RWPE2 (cell line): ENCODE measurements at regions not wholly inside any gene's neighbourhood (a gene's known extent, or its start where the extent isn't known, plus 50 kb on each side); places are given as distances from the start of the nearest gene placed in this dataset.

Experiments
- ATAC-seq: fragments of 200-7000 bp; cut with Tn5 transposase; 3 replicates; pipeline ENCODE4 v1.9.1; 2021; ENCODE audit warnings: low read depth
- DNase-seq: peaks from one replicate; pipeline ENCODE4 v3.0.0-alpha.2; 2020; ENCODE audit warnings: low spot score
- H3K27ac ChIP-seq: fragments of 450-650 bp; 2 replicates; pipeline ENCODE4 v1.5.1; 2017; ENCODE audit warnings: mild to moderate bottlenecking; ENCODE audit not compliant: poor library complexity, severe bottlenecking
- H3K27me3 ChIP-seq: fragments of 250-450 bp; sonication (Bioruptor Pico); 2 replicates; pipeline ENCODE4 v1.5.1; 2021; ENCODE audit warnings: mild to moderate bottlenecking, moderate library complexity; ENCODE audit not compliant: insufficient read depth, poor library complexity, severe bottlenecking
- H3K36me3 ChIP-seq: fragments of 250-450 bp; sonication (Bioruptor Pico); 2 replicates; pipeline ENCODE4 v1.5.1; 2020; ENCODE audit warnings: low read depth, mild to moderate bottlenecking, moderate library complexity
- H3K4me1 ChIP-seq: fragments of 250-450 bp; sonication (Bioruptor Pico); 2 replicates; pipeline ENCODE4 v1.5.1; 2021; ENCODE audit warnings: mild to moderate bottlenecking, moderate library complexity; ENCODE audit not compliant: insufficient read depth, poor library complexity, severe bottlenecking
- H3K4me3 ChIP-seq: fragments of 250-450 bp; sonication (Bioruptor Pico); 2 replicates; pipeline ENCODE4 v1.5.1; 2021; ENCODE audit warnings: mild to moderate bottlenecking, moderate library complexity; ENCODE audit not compliant: severe bottlenecking
- H3K9me3 ChIP-seq: fragments of 250-450 bp; sonication (Bioruptor Pico); 2 replicates; pipeline ENCODE4 v1.5.1; 2021; ENCODE audit warnings: mild to moderate bottlenecking, moderate library complexity; ENCODE audit not compliant: severe bottlenecking
- CTCF ChIP-seq: fragments of 450-650 bp; IDR thresholded peaks from one replicate; pipeline ENCODE4 v1.5.1; 2017; ENCODE audit warnings: mild to moderate bottlenecking, moderate library complexity; ENCODE audit not compliant: poor library complexity, severe bottlenecking

DNA sequence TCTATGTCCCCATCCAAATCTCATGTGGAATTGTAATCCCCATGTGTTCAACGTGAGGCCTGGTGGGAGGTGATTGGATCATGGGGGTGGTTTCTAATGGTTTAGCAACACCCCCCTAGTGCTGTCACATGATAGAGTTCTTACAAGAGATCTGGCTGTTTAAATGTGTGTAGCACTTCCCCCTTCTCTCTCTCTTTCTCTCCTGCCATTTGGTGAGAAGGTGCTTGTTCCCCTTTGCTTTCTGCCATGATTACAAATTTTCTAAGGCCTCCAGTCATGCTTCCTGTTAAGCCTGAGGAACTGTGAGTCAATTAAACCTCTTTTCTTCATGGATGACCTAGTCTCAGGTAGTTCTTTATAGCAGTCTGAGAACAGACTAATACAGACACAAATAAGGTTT lies 165.4 kb downstream of the OGFRL1 start:
- Histone ChIP-seq H3K9me3 (peaks cover 2% of the 10 kb centered on the region), H3K27ac (no peak overlapping the region), H3K27me3 (no peaks in the 10 kb centered on the region), H3K36me3 (no peaks in the 10 kb centered on the region), H3K4me3 (no peak overlapping the region), H3K4me1 (no peaks in the 10 kb centered on the region)
- DNase-seq (no peak), ATAC-seq (no peak)
- TF ChIP-seq CTCF: no peak

DNA sequence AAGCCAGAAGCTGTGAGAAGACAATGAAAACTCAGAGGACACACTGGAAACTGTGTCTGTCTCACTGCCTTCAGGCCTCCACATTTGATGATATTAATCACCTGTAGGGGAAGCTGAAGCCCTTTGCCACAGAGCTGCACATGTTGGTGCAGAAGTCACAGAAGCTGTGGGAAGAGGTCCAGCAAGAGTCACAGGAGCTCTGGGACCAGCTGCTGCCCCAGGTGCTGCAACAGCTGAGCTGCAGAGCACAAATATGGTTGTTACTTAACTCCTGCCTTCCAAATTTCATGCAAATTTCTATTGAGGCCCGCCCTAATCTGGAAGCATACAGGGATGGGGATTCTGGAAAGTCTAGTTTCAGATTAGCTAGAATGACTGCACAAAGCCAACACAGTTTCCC lies 169.3 kb downstream of the OGFRL1 start:
- ATAC-seq: no peak

DNA sequence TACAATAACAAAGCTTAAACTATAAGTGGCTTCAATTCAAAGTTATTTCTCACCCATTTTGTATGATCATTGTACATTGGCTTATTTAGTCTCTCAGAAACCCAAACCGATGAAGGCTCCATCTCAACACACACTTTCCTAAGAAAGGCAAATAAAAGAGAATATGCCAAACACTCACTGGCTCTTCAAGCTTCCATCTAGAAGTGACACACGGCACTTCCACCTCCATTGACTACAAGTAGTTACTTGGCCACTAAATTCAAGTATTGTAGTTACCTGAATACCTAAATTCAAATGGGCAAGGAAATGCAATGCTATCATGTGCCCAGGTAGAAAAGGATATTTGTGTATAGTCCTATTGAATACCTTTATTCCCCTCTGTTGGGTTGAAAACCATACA lies 170.6 kb downstream of the OGFRL1 start:
- Histone ChIP-seq H3K36me3 (no peaks in the 10 kb centered on the region), H3K4me1 (no peaks in the 10 kb centered on the region), H3K9me3 (peaks cover 2% of the 10 kb centered on the region), H3K27me3 (no peaks in the 10 kb centered on the region), H3K27ac (no peak overlapping the region), H3K4me3 (no peak overlapping the region)
- DNase-seq (no peak), ATAC-seq (no peak)
- no peak for TF ChIP-seq CTCF

More for the DNA sequence above, 169.3 kb downstream of the OGFRL1 start:
- H3K27me3 ChIP-seq: no peaks in the 10 kb centered on the region
- no peak for DNase-seq
- no peak overlapping the region for H3K4me3 ChIP-seq
- H3K27ac ChIP-seq: no peak overlapping the region
- TF ChIP-seq CTCF: no peak
- H3K4me1 ChIP-seq: no peaks in the 10 kb centered on the region
- no peaks in the 10 kb centered on the region for H3K36me3 ChIP-seq
- H3K9me3 ChIP-seq: peaks cover 2% of the 10 kb centered on the region

- Histone ChIP-seq H3K4me3 (no peak overlapping the region), H3K4me1 (no peaks in the 10 kb centered on the region), H3K9me3 (peaks cover 6% of the 10 kb centered on the region), H3K27ac (no peak overlapping the region), H3K27me3 (no peaks in the 10 kb centered on the region), H3K36me3 (no peaks in the 10 kb centered on the region)
- DNase-seq (no peak), ATAC-seq (peak; percentile 17; the same call in 1 of the 3 replicates)
- no peak for TF ChIP-seq CTCF
These were observed 172.3 kb downstream of the OGFRL1 start for GRCh38 chr6:71460933-71461332.

DNA sequence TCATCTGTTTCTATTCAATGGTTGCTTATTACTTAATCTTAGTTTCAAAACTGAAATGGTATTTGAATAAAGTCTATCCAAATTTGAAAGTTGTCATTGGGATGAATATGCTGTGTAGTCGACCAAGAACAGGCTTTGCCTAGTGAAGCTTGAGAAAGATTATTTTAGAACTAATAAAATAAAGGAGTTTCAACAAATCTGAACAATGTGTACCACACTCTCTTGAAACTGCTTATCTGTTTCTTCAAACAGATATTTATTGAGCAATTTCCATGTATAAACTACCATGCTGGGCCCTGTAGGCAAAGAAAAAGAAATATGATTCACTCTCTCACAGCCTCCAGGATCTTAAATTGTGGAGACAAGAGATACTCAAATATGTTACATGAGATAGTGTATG lies 174.4 kb downstream of the OGFRL1 start:
- no peak overlapping the region for H3K4me3 ChIP-seq
- no peak for TF ChIP-seq CTCF

More for the DNA sequence above, 174.4 kb downstream of the OGFRL1 start:
- Histone ChIP-seq H3K27ac (no peak overlapping the region), H3K36me3 (no peaks in the 10 kb centered on the region), H3K9me3 (peaks cover 6% of the 10 kb centered on the region), H3K27me3 (no peaks in the 10 kb centered on the region), H3K4me1 (no peaks in the 10 kb centered on the region)
- ATAC-seq (no peak), DNase-seq (no peak)
